Pancreas (tissue), 10 donors: ENCODE measurements at regions not wholly inside any gene's neighbourhood (a gene's known extent, or its start where the extent isn't known, plus 50 kb on each side); places are given as distances from the start of the nearest gene placed in this dataset.

Experiments
- ATAC-seq, 4 donors: fragments of 200-7000 bp; cut with Tn5 transposase; one replicate each; pipeline versions ENCODE4 v1.8.0 to v1.9.1; 2020; ENCODE audit warnings: mild to moderate bottlenecking in 4 of 4, moderate library complexity in 4 of 4
- DNase-seq, 6 donors: peaks; one replicate each; pipeline ENCODE4 v3.0.0-alpha.2; 2020
- FAIRE-seq: peaks from 2 replicates; lab custom pipeline; 2012; peaks lifted over from hg19 to GRCh38; lab: Jason Lieb, UNC
- H3K27ac ChIP-seq, 4 donors: fragments of 200-600 bp; sonication (generic); 1 replicate in 3 of 4; 2 replicates in 1 of 4; pipeline versions ENCODE4 v1.5.0 to v1.8.0; 2020
- H3K27me3 ChIP-seq, 4 donors: fragments of 200-600 bp; one replicate each; pipeline ENCODE4 v1.8.0; 2021
- H3K36me3 ChIP-seq, 3 donors: fragments of 200-600 bp; sonication (generic) in 1 of 3; one replicate each; pipeline versions ENCODE4 v1.5.0 to v1.8.0; 2020 to 2021
- H3K4me1 ChIP-seq, 3 donors: fragments of 200-600 bp; one replicate each; pipeline ENCODE4 v1.8.0; 2021
- H3K4me3 ChIP-seq, 4 donors: fragments of 200-600 bp; sonication (generic) in 2 of 4; one replicate each; pipeline versions ENCODE4 v1.5.0 to v1.8.0; 2020 to 2021
- H3K9me3 ChIP-seq, 4 donors: fragments of 200-600 bp; one replicate each; pipeline ENCODE4 v1.8.0; 2021
- CTCF ChIP-seq, 4 donors: fragments of 200-600 bp; sonication (generic) in 3 of 4; IDR thresholded peaks; one replicate each; pipeline versions ENCODE4 v1.5.0 to v1.8.0; 2021; ENCODE audit warnings: antibody characterized with exemption in 4 of 4
- WGBS, 2 donors: extraction: QIAGEN DNeasy Blood & Tissue Kit; methylation state at CpG; one replicate each; pipeline ENCODE4 v1.1.7; 2013; 5-methylcytosine and 5-hydroxymethylcytosine counted together
- intact Hi-C, 3 donors: fragments of 100-400 bp; cut with DNase I; formaldehyde crosslinking; loops; one replicate each; pipeline versions ENCODE4 v1.11.1 to v1.14.2; 2022
- donor health status: healthy with polysubstance abuse.
- donor health status: DM: no; HTN: no; CAD: no; lungs with moderate emphysema.
- donor health status: DM: no; HTN: no; CAD: no.
- donor health status: control.
- donor health status: control.
- donor health status: Bipolar disorder and iron deficiency.
- donor health status: DM: yes; HTN: yes; CAD: no.
- donor health status: DM: no; HTN: no; CAD: no.
- donor health status: DM: no; HTN: no; CAD: no.
- donor health status: DM: yes; HTN: yes; CAD: no.

- Histone ChIP-seq H3K27me3 (no peaks in the 10 kb centered on the region), H3K4me1 (no peaks in the 10 kb centered on the region), H3K27ac (no peak overlapping the region), H3K4me3 (no peak overlapping the region), H3K36me3 (no peaks in the 10 kb centered on the region), H3K9me3 (no peaks in the 10 kb centered on the region)
- DNase-seq (no peak), ATAC-seq (no peak), FAIRE-seq (no peak)
- intact Hi-C loops: no loop called here
- WGBS, 2 donors: 78% methylated on average over 8 of the region's 8 CpGs
- no peak for TF ChIP-seq CTCF (IDR thresholded peaks at IDR 0.05)
Measured at GRCh38 chr10:70965566-70965965, 77.2 kb upstream of the PCBD1 start.

DNA sequence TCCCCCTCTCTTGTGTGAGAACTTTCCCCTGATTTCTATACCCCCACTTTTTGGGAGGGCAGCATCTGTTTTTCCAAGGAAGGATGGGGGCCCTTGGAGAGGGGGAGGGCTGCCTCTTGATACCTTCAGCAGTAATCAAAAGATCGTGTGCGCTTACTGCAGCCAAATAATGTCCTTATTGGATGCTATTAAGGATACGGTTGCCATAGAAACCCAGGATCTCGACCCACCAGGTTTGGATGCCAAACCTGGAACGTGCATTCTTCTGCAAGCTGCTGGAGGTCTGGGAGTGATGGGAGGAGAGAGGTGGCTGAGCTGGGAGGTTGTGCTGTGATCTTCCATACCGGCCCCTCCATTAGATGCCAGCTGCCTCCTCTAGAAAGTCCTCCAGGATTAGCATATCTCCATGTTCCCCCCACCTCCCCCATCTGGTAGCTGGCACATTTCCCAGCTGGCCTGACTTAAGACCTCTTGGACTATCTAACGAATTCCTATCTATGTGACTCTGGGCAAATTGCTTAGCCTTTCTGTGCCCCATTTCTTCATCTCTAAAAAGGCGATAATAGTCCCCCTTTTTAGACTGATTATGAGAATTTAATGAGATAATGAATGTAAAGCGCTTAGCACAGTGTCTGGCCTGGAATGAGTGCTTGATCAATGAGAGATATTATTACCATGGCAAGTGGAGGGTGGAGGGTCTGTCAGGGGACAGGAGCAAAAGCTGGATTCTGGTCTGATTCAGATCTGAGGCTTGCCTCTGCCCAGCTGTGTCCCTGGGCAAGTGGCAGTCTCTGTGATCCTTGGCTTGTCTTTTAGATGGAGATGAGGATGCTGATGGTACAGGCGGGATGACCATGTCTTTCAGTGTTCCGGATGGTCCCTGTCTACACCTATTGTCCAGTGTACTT lies 78.5 kb upstream of the PCBD1 start:
- H3K27me3 ChIP-seq: no peaks in the 10 kb centered on the region
- peaks cover 0 to 2% (median 0%) of the 10 kb centered on the region in 4 donors for H3K9me3 ChIP-seq
- TF ChIP-seq CTCF (IDR thresholded peaks at IDR 0.05): no peak
- no peak for ATAC-seq
- no peak overlapping the region for H3K27ac ChIP-seq
- DNase-seq: no peak
- intact Hi-C loops: no loop called here
- H3K36me3 ChIP-seq: no peaks in the 10 kb centered on the region
- no peak for FAIRE-seq
- no peak overlapping the region for H3K4me3 ChIP-seq
- no peaks in the 10 kb centered on the region for H3K4me1 ChIP-seq
- 69% methylated on average over 11 of the region's 11 CpGs for WGBS, 2 donors

- no peak for TF ChIP-seq CTCF (IDR thresholded peaks at IDR 0.05)
- Histone ChIP-seq H3K36me3 (no peaks in the 10 kb centered on the region), H3K4me3 (no peak overlapping the region), H3K27me3 (no peaks in the 10 kb centered on the region), H3K9me3 (peaks cover 0 to 5% (median 0%) of the 10 kb centered on the region in 4 donors), H3K27ac (no peak overlapping the region), H3K4me1 (no peaks in the 10 kb centered on the region)
- DNase-seq: no peak
- WGBS, 2 donors: 61 to 64% methylated on average over 15 of the region's 15 CpGs
- intact Hi-C loops: no loop called here
- no peak for FAIRE-seq
- no peak for ATAC-seq
Measured at GRCh38 chr10:70967591-70968587, 79.5 kb upstream of the PCBD1 start.

DNA sequence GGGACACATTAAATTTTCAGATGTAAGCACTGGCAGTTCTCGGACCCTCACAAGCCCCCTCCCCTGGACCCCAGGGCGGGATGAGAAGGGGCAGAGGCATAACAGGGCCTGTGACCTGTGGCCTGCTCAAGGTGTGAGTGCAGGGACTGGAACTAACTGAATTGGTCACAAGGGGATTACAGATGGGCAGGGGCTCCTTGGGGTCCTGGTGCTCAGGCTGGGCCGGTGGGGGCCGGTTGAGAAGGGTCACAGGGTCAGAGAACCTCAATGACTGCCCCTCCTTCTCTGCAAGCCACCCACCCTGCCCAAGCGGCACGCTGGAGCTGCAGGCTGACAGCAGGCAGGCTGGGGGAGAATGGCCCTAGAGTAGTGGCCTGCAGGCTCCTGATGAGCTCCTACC lies 80.8 kb upstream of the PCBD1 start:
- WGBS, 2 donors: 72 to 77% methylated on average over 6 of the region's 6 CpGs
- FAIRE-seq: no peak
- no peak overlapping the region for H3K27ac ChIP-seq
- H3K4me1 ChIP-seq: no peaks in the 10 kb centered on the region
- DNase-seq: no peak
- H3K9me3 ChIP-seq: peaks cover 0 to 5% (median 0%) of the 10 kb centered on the region in 4 donors
- no peaks in the 10 kb centered on the region for H3K27me3 ChIP-seq
- ATAC-seq: no peak
- H3K36me3 ChIP-seq: no peaks in the 10 kb centered on the region
- TF ChIP-seq CTCF (IDR thresholded peaks at IDR 0.05): no peak
- H3K4me3 ChIP-seq: no peak overlapping the region
- intact Hi-C loops: no loop called here
